ENCODE measurements at regions not wholly inside any gene's neighbourhood (a gene's known extent, or its start where the extent isn't known, plus 50 kb on each side); places are given as distances from the start of the nearest gene placed in this dataset.

GRCh38 chr4:24364249-24364648, 220.1 kb downstream of the DHX15 start (continued):
- no peak for TF ChIP-seq RERE (CRISPR knock-in tag; IDR thresholded peaks at IDR 0.05; ENCODE audit: borderline replicate concordance)
- no peak for TF ChIP-seq HMGN3 (IDR thresholded peaks at IDR 0.05; ENCODE audit: borderline replicate concordance, extremely low read depth, insufficient read length, low read depth, low read length)

- H3K4me2 ChIP-seq (ENCODE audit: insufficient read depth, low read length), result no peak overlapping the region
- DNase-seq (ENCODE audit: extremely low read depth in 1 of 4, low spot score in 3 of 4) (no peak), ATAC-seq (no peak), FAIRE-seq (no peak)
- no peak overlapping the region for H3K27ac ChIP-seq (ENCODE audit: extremely low read depth, low read depth, low read length)
- no peaks in the 10 kb centered on the region for H3K9me1 ChIP-seq (ENCODE audit: control insufficient read depth, insufficient read depth, low read length)
- in situ Hi-C loops (cut with MboI), result no loop called here
- no peaks in the 10 kb centered on the region for H3K9me3 ChIP-seq (replicated peaks; ENCODE audit: control insufficient read depth, insufficient read depth, low read depth, low read length)
- BruUV-seq (replicated peaks), result no TSS peak
- no peaks in the 10 kb centered on the region for H3K4me1 ChIP-seq (replicated peaks in 1 of 2; ENCODE audit: control insufficient read depth in 2 of 2, insufficient read depth in 2 of 2, low read length in 2 of 2)
- whole genome bisulfite sequencing (ENCODE audit: insufficient coverage, low coverage, missing lambda C conversion rate), result 0% methylated on average over 4 of the region's 4 CpGs
- ChIA-PET CTCF (ENCODE audit: low intra/inter-chr PET ratio) (no interaction called here), POLR2A (no interaction called here)
- H2AFZ ChIP-seq (ENCODE audit: low read depth, low read length), result no peak overlapping the region
- H3K4me3 ChIP-seq, result no peak overlapping the region
- H3K27me3 ChIP-seq (ENCODE audit: control insufficient read depth in 2 of 2, insufficient read depth in 2 of 2, low read length in 2 of 2), result peaks cover 0 to 2% of the 10 kb centered on the region in 2 experiments; a peak in 1 of 5 replicates
- H3K9ac ChIP-seq (ENCODE audit: insufficient read depth in 1 of 2, low read depth in 2 of 2, low read length in 2 of 2), result no peak overlapping the region
- no peaks in the 10 kb centered on the region for H3K79me2 ChIP-seq (ENCODE audit: control insufficient read depth, insufficient read depth, low read length)
- intact Hi-C loops (cut with micrococcal nuclease), result no loop called here
- TF ChIP-seq CHAMP1 (IDR thresholded peaks at IDR 0.05) (no peak), MAZ (CRISPR knock-in tag; conservative IDR thresholded peaks at IDR 0.05 in 1 of 2, IDR thresholded peaks at IDR 0.05 in 1 of 2) (no peak), MTA2 (IDR thresholded peaks at IDR 0.05; ENCODE audit: low read depth) (no peak), BRD9 (IDR thresholded peaks at IDR 0.05; ENCODE audit: low read depth, partially characterized antibody) (no peak), E2F6 (IDR thresholded peaks at IDR 0.05; ENCODE audit: borderline replicate concordance in 1 of 2, extremely low read depth in 1 of 2, insufficient read depth in 1 of 2, insufficient read length in 1 of 2, low read depth in 1 of 2, low read length in 1 of 2, poor library complexity in 1 of 2, severe bottlenecking in 1 of 2) (no peak), NELFE (IDR thresholded peaks at IDR 0.05; ENCODE audit: insufficient read depth, insufficient read length) (no peak)
- H4K20me1 ChIP-seq (replicated peaks; ENCODE audit: control insufficient read depth, insufficient read depth, low read length), result no peaks in the 10 kb centered on the region
- no peaks in the 10 kb centered on the region for H3K36me3 ChIP-seq (ENCODE audit: control insufficient read depth, insufficient read depth, low read length)
Observed at GRCh38 chr4:24363751-24364150, 220.6 kb downstream of the DHX15 start.
